DMS114 treated with DMSO at 0.1 percent for 48 hours (cell line): ENCODE measurements at regions not wholly inside any gene's neighbourhood (a gene's known extent, or its start where the extent isn't known, plus 50 kb on each side); places are given as distances from the start of the nearest gene placed in this dataset.
"Not testable (repeated sequence)": the region's sequence is repeated elsewhere in the genome, so short reads cannot be mapped to it uniquely, and the experiment has no call there.

ENCODE experiments used
- DNase-seq: peaks from one replicate; lab custom pipeline; 2025; ENCODE audit not compliant: unreplicated experiment; lab: John Stamatoyannopoulos, UW

GRCh38 chr15:96172417-96172816, 158.1 kb upstream of the NR2F2 start:
- DNase-seq = no peak

- DNase-seq = no peak
Observed at GRCh38 chr15:96176831-96177230, 153.7 kb upstream of the NR2F2 start.

GRCh38 chr15:96177279-96177678, 153.2 kb upstream of the NR2F2 start:
- DNase-seq = no peak

- DNase-seq = no peak
Observed at GRCh38 chr15:96180087-96180748, 150.3 kb upstream of the NR2F2 start.

- DNase-seq = no peak
Observed at GRCh38 chr15:96181217-96181616, 149.3 kb upstream of the NR2F2 start.

- no peak for DNase-seq
Observed at GRCh38 chr15:96181873-96182301, 148.6 kb upstream of the NR2F2 start.

- no peak for DNase-seq
Observed at GRCh38 chr15:96182736-96183513, 147.6 kb upstream of the NR2F2 start.

GRCh38 chr15:96183514-96183850, 147.0 kb upstream of the NR2F2 start:
- DNase-seq = no peak

- no peak for DNase-seq
Observed at GRCh38 chr15:96183867-96184266, 146.6 kb upstream of the NR2F2 start.

- DNase-seq = no peak
Observed at GRCh38 chr15:96184297-96184696, 146.2 kb upstream of the NR2F2 start.

GRCh38 chr15:96186105-96186504, 144.4 kb upstream of the NR2F2 start:
- DNase-seq = no peak

GRCh38 chr15:96187341-96188305, 142.9 kb upstream of the NR2F2 start:
- DNase-seq = no peak

- DNase-seq = no peak
Observed at GRCh38 chr15:96197721-96198120, 132.8 kb upstream of the NR2F2 start.

- DNase-seq = no peak
Observed at GRCh38 chr15:96199111-96199510, 131.4 kb upstream of the NR2F2 start.

GRCh38 chr15:96200357-96200967, 130.0 kb upstream of the NR2F2 start:
- DNase-seq = no peak

GRCh38 chr15:96201696-96202095, 128.8 kb upstream of the NR2F2 start:
- no peak for DNase-seq

- not testable (repeated sequence) for DNase-seq
Observed at GRCh38 chr15:96205588-96205987, 124.9 kb upstream of the NR2F2 start.

- DNase-seq = no peak
Observed at GRCh38 chr15:96207377-96208006, 123.0 kb upstream of the NR2F2 start.

- no peak for DNase-seq
Observed at GRCh38 chr15:96209285-96209735, 121.2 kb upstream of the NR2F2 start.

GRCh38 chr15:96213045-96213444, 117.5 kb upstream of the NR2F2 start:
- DNase-seq = no peak

GRCh38 chr15:96213896-96214295, 116.6 kb upstream of the NR2F2 start:
- DNase-seq = no peak
